Smooth muscle cell (in vitro differentiated cells): ENCODE measurements at regions not wholly inside any gene's neighbourhood (a gene's known extent, or its start where the extent isn't known, plus 50 kb on each side); places are given as distances from the start of the nearest gene placed in this dataset.
"Not testable (repeated sequence)": the region's sequence is repeated elsewhere in the genome, so short reads cannot be mapped to it uniquely, and the experiment has no call there.

Experiments used
- DNase-seq: peaks from one replicate; lab custom pipeline; 2025; ENCODE audit not compliant: unreplicated experiment; lab: John Stamatoyannopoulos, UW
- H2AFZ ChIP-seq: fragments of 200-600 bp; sonication (generic); 2 replicates; pipeline ENCODE4 v1.6.0; 2016; ENCODE audit warnings: antibody characterized with exemption, low read depth, mild to moderate bottlenecking
- H3F3A ChIP-seq: fragments of 200-600 bp; sonication (generic); 2 replicates; pipeline ENCODE4 v1.6.0; 2017; ENCODE audit warnings: antibody characterized with exemption, low read depth
- H3K27ac ChIP-seq: fragments of 200-600 bp; sonication (generic); 2 replicates; pipeline ENCODE4 v1.5.1; 2016; ENCODE audit warnings: low read depth, mild to moderate bottlenecking
- H3K27me3 ChIP-seq: fragments of 200-600 bp; sonication (generic); 2 replicates; pipeline ENCODE4 v1.6.1; 2016; ENCODE audit warnings: low read depth, mild to moderate bottlenecking
- H3K36me3 ChIP-seq: fragments of 200-600 bp; sonication (generic); 2 replicates; pipeline ENCODE4 v1.5.1; 2016; ENCODE audit warnings: low read depth
- H3K4me1 ChIP-seq: fragments of 200-600 bp; sonication (generic); 2 replicates; pipeline ENCODE4 v1.5.1; 2016; ENCODE audit warnings: low read depth
- H3K4me2 ChIP-seq: fragments of 200-600 bp; sonication (generic); 2 replicates; pipeline ENCODE4 v1.6.0; 2016; ENCODE audit warnings: mild to moderate bottlenecking
- H3K4me3 ChIP-seq: fragments of 200-600 bp; sonication (generic); 2 replicates; pipeline ENCODE4 v1.5.1; 2016; ENCODE audit warnings: mild to moderate bottlenecking
- H3K79me2 ChIP-seq: fragments of 200-600 bp; sonication (generic); 2 replicates; pipeline ENCODE4 v1.6.0; 2016; ENCODE audit warnings: low read depth, mild to moderate bottlenecking
- H3K9ac ChIP-seq: fragments of 200-600 bp; sonication (generic); 2 replicates; pipeline ENCODE4 v1.6.0; 2016; ENCODE audit warnings: low read depth
- H3K9me3 ChIP-seq: fragments of 200-600 bp; sonication (generic); replicated peaks from 2 replicates; pipeline ENCODE4 v1.5.1; 2016; ENCODE audit warnings: low read depth
- H4K20me1 ChIP-seq: fragments of 200-600 bp; sonication (generic); 2 replicates; pipeline ENCODE4 v1.6.0; 2016; ENCODE audit warnings: low read depth
- WGBS: methylation state at CpG from one replicate; pipeline ENCODE4 v1.1.7; 2016; ENCODE audit warnings: low lambda C conversion rate; 5-methylcytosine and 5-hydroxymethylcytosine counted together
- TF ChIP-seq, protein P1 (sequence below): fragments of 200-600 bp; sonication (generic); IDR thresholded peaks from 2 replicates; pipeline ENCODE4 v1.5.1; 2017; ENCODE audit warnings: borderline replicate concordance, mild to moderate bottlenecking, antibody characterized with exemption; ENCODE audit not compliant: insufficient read depth, poor library complexity, severe bottlenecking

DNA sequence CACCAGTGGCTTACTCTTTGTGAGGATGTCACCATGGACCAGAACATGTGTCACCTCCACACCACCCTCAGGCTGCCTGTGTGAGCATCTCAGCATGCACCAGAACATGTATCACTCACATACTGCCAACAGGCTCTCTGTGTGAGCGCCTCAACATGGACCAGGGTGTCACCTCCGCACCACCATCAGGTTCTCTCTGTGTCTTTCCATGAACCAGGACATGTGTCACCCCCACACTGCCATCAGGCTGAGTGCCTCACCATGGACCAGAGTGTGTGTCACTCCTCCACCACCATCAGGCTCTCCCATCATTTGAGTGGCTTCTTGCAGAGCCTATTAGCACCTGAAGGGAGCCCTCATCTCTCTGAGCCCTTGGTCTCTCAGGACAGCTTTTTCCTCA lies 125.2 kb downstream of the ZNF648 start:
- Histone ChIP-seq H3F3A (no peaks in the 10 kb centered on the region), H3K36me3 (no peaks in the 10 kb centered on the region), H3K27ac (no peak overlapping the region), H3K9ac (no peak overlapping the region), H3K4me2 (no peak overlapping the region), H3K79me2 (no peaks in the 10 kb centered on the region), H3K27me3 (peaks cover 5% of the 10 kb centered on the region), H3K4me3 (no peak overlapping the region), H2AFZ (no peak overlapping the region), H4K20me1 (no peaks in the 10 kb centered on the region), H3K9me3 (no peaks in the 10 kb centered on the region), H3K4me1 (no peaks in the 10 kb centered on the region)
- TF ChIP-seq, protein P1, sequence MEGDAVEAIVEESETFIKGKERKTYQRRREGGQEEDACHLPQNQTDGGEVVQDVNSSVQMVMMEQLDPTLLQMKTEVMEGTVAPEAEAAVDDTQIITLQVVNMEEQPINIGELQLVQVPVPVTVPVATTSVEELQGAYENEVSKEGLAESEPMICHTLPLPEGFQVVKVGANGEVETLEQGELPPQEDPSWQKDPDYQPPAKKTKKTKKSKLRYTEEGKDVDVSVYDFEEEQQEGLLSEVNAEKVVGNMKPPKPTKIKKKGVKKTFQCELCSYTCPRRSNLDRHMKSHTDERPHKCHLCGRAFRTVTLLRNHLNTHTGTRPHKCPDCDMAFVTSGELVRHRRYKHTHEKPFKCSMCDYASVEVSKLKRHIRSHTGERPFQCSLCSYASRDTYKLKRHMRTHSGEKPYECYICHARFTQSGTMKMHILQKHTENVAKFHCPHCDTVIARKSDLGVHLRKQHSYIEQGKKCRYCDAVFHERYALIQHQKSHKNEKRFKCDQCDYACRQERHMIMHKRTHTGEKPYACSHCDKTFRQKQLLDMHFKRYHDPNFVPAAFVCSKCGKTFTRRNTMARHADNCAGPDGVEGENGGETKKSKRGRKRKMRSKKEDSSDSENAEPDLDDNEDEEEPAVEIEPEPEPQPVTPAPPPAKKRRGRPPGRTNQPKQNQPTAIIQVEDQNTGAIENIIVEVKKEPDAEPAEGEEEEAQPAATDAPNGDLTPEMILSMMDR, result no peak
- 90% methylated on average over 2 of the region's 2 CpGs for WGBS
- DNase-seq, result no peak

DNA sequence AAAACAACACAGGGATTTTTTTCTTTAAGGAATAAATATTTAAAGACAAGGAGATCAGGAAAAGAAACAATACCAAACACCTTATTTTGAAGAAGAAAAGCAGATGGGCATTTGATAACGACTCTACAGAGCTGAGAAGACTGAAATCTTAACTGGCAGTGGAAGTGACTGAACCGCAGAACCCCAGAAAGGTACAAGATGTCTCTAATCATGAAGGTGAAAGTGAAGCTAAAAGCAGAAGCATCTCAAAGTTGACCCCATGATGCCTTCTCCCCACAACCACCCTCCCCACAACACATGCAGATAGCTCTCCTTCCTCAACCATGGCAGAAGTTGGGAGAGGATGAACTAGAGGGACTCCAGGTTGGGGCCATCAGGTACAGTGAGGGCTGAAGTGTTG lies 129.6 kb downstream of the ZNF648 start:
- Histone ChIP-seq H3K36me3 (no peaks in the 10 kb centered on the region), H3K79me2 (no peaks in the 10 kb centered on the region), H3K4me3 (no peak overlapping the region), H3K9me3 (no peaks in the 10 kb centered on the region), H2AFZ (no peak overlapping the region), H4K20me1 (no peaks in the 10 kb centered on the region), H3K27ac (no peak overlapping the region), H3K9ac (no peak overlapping the region), H3K4me2 (no peak overlapping the region), H3K27me3 (peaks cover 5% of the 10 kb centered on the region), H3F3A (no peaks in the 10 kb centered on the region), H3K4me1 (no peaks in the 10 kb centered on the region)
- 87% methylated on average over 2 of the region's 2 CpGs for WGBS
- DNase-seq, result no peak
- TF ChIP-seq, protein P1, result no peak

DNA sequence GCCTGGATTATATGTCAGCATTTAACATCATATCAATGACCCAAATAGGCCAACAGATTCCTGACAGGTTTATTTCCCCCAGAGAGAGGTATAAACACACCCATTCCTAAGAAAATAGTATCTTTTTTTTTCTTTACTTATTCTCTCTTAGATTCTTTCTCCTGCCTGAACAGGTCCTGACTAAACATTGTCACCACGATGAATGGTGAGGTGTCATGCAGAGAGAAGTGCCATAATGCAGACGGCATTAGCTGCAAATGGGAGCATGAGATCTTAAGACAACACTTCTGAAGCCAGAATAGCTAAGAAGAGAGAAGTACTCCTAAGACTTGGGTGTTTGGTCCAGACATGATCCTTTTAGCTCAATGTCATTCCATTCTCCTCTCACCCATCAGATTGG lies 131.3 kb downstream of the ZNF648 start:
- no peak overlapping the region for H3K27ac ChIP-seq
- no peaks in the 10 kb centered on the region for H4K20me1 ChIP-seq
- no peak overlapping the region for H3K9ac ChIP-seq
- 80% methylated on average over 2 of the region's 2 CpGs for WGBS
- no peaks in the 10 kb centered on the region for H3K4me1 ChIP-seq
- no peaks in the 10 kb centered on the region for H3K9me3 ChIP-seq
- H3K79me2 ChIP-seq, result no peaks in the 10 kb centered on the region
- H3K36me3 ChIP-seq, result no peaks in the 10 kb centered on the region
- DNase-seq, result no peak
- H2AFZ ChIP-seq, result no peak overlapping the region
- no peak overlapping the region for H3K4me2 ChIP-seq
- no peak overlapping the region for H3K4me3 ChIP-seq
- TF ChIP-seq, protein P1, result no peak
- peaks cover 5% of the 10 kb centered on the region for H3K27me3 ChIP-seq
- H3F3A ChIP-seq, result no peaks in the 10 kb centered on the region

DNA sequence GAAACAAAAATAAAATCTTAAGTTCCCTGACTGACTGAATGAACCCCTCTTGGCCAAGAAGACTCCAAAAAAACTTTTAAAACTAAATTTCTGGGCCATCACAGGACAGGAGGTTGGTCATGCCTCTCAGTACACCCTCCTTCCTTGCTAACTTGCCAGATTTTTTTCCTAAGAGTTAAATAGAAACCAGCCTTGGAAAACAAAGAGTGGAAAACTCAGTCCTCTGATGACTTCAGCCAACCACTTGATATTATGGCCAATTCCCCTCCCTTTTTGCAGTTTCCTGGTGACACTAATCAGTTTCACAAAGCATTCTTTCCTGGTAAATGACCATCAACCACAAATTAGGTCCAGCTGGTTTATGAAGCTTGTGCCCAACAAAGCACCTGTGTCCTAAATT lies 134.8 kb downstream of the ZNF648 start:
- Histone ChIP-seq H3K27me3 (no peaks in the 10 kb centered on the region), H3K4me3 (no peak overlapping the region), H3K4me2 (no peak overlapping the region), H2AFZ (no peak overlapping the region), H3F3A (no peaks in the 10 kb centered on the region), H3K27ac (no peak overlapping the region), H4K20me1 (no peaks in the 10 kb centered on the region), H3K36me3 (no peaks in the 10 kb centered on the region), H3K79me2 (no peaks in the 10 kb centered on the region), H3K9me3 (no peaks in the 10 kb centered on the region), H3K9ac (no peak overlapping the region), H3K4me1 (no peaks in the 10 kb centered on the region)
- TF ChIP-seq, protein P1, result no peak
- no peak for DNase-seq

DNA sequence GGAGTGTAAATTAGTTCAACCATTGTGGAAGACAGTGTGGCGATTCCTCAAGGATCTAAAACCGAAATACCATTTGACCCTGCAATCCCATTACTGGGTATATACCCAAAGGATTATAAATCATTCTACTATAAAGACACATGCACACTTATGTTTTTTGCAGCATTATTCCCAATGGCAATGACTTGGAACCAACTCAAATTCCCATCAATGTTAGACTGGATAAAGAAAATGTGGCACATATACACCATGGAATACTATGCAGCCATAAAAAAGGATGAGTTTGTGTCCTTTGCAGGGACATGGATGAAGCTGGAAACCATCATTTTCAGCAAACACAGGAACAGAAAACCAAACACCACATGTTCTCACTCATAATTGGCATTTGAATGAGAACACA lies 137.5 kb downstream of the ZNF648 start:
- H3K36me3 ChIP-seq, H3K4me3 ChIP-seq, H3K4me2 ChIP-seq, H3K9ac ChIP-seq, H4K20me1 ChIP-seq, H3F3A ChIP-seq, H2AFZ ChIP-seq, H3K27ac ChIP-seq, H3K27me3 ChIP-seq, H3K79me2 ChIP-seq, H3K9me3 ChIP-seq, DNase-seq, H3K4me1 ChIP-seq: not testable (repeated sequence)
- 86% methylated on average over 2 of the region's 2 CpGs for WGBS
